DMS 273 treated with DMSO at 0.1 percent for 48 hours (cell line): ENCODE measurements at regions not wholly inside any gene's neighbourhood (a gene's known extent, or its start where the extent isn't known, plus 50 kb on each side); places are given as distances from the start of the nearest gene placed in this dataset.

ENCODE experiments used
- DNase-seq: peaks from one replicate; lab custom pipeline; 2025; lab: John Stamatoyannopoulos, UW

GRCh38 chr2:165033402-165033801 lies 78.1 kb upstream of the SLC38A11 start:
- no peak for DNase-seq

- DNase-seq, result no peak
Observed at GRCh38 chr2:165032559-165032958, 77.2 kb upstream of the SLC38A11 start.

- no peak for DNase-seq
Observed at GRCh38 chr2:165024199-165024598, 68.9 kb upstream of the SLC38A11 start.

GRCh38 chr2:165022781-165023180 lies 67.5 kb upstream of the SLC38A11 start:
- DNase-seq, result no peak

GRCh38 chr2:165017966-165018596 lies 62.8 kb upstream of the SLC38A11 start:
- no peak for DNase-seq

- DNase-seq, result peak; percentile 15
Observed at GRCh38 chr2:165016772-165017411, 61.6 kb upstream of the SLC38A11 start.

- peak; percentile 36 for DNase-seq
Observed at GRCh38 chr2:165015052-165015642, 59.8 kb upstream of the SLC38A11 start.

- no peak for DNase-seq
Observed at GRCh38 chr2:165013944-165014619, 58.8 kb upstream of the SLC38A11 start.

- no peak for DNase-seq
Observed at GRCh38 chr2:165011199-165011598, 55.9 kb upstream of the SLC38A11 start.

- no peak for DNase-seq
Observed at GRCh38 chr2:165010556-165010955, 55.2 kb upstream of the SLC38A11 start.

- no peak for DNase-seq
Observed at GRCh38 chr2:165009466-165009865, 54.1 kb upstream of the SLC38A11 start.

- DNase-seq, result no peak
Observed at GRCh38 chr2:165008730-165009315, 53.5 kb upstream of the SLC38A11 start.

- no peak for DNase-seq
Observed at GRCh38 chr2:165007161-165007744, 51.9 kb upstream of the SLC38A11 start.
